ENCODE measurements at regions not wholly inside any gene's neighbourhood (a gene's known extent, or its start where the extent isn't known, plus 50 kb on each side); places are given as distances from the start of the nearest gene placed in this dataset.
A peak's percentile ranks its signal among the peaks of the same experiment; 100 is the strongest.

- no peak for DNase-seq
These were observed 68.0 kb upstream of the FAM20C start for GRCh38 chr7:124130-124949.

GRCh38 chr7:125061-125475 is 67.3 kb upstream of the FAM20C start:
- DNase-seq: no peak

- no peak for DNase-seq
These were observed 66.7 kb upstream of the FAM20C start for GRCh38 chr7:125661-126060.

- DNase-seq: no peak
These were observed 66.0 kb upstream of the FAM20C start for GRCh38 chr7:126368-126767.

GRCh38 chr7:127064-127598 is 65.2 kb upstream of the FAM20C start:
- DNase-seq: no peak

GRCh38 chr7:128171-129080 is 63.9 kb upstream of the FAM20C start:
- DNase-seq: no peak

GRCh38 chr7:129366-130221 is 62.8 kb upstream of the FAM20C start:
- DNase-seq: peak; percentile 79

GRCh38 chr7:130222-130572 is 62.2 kb upstream of the FAM20C start:
- no peak for DNase-seq

GRCh38 chr7:130875-131780 is 61.2 kb upstream of the FAM20C start:
- DNase-seq: peak; percentile 9

GRCh38 chr7:131781-132482 is 60.4 kb upstream of the FAM20C start:
- DNase-seq: no peak

GRCh38 chr7:132899-133298 is 59.5 kb upstream of the FAM20C start:
- no peak for DNase-seq

GRCh38 chr7:133470-133869 is 58.9 kb upstream of the FAM20C start:
- no peak for DNase-seq

- no peak for DNase-seq
These were observed 58.3 kb upstream of the FAM20C start for GRCh38 chr7:134029-134428.

GRCh38 chr7:134561-135256 is 57.7 kb upstream of the FAM20C start:
- DNase-seq: no peak

- DNase-seq: no peak
These were observed 57.1 kb upstream of the FAM20C start for GRCh38 chr7:135257-135653.

GRCh38 chr7:135731-136645 is 56.4 kb upstream of the FAM20C start:
- DNase-seq: no peak

- DNase-seq: no peak
These were observed 55.1 kb upstream of the FAM20C start for GRCh38 chr7:137094-137891.

GRCh38 chr7:139131-139530 is 53.2 kb upstream of the FAM20C start:
- DNase-seq: no peak
